Karpas-422 (cell line): ENCODE measurements at regions not wholly inside any gene's neighbourhood (a gene's known extent, or its start where the extent isn't known, plus 50 kb on each side); places are given as distances from the start of the nearest gene placed in this dataset.
A peak's percentile ranks its signal among the peaks of the same experiment; 100 is the strongest.

Experiments
- DNase-seq: peaks from one replicate; pipeline ENCODE4 v3.0.0-alpha.2; 2015
- H2AFZ ChIP-seq: fragments of 200-600 bp; sonication (generic); 2 replicates; pipeline ENCODE4 v1.6.1; 2014; ENCODE audit warnings: antibody characterized with exemption, low read length, mixed read lengths
- H3K27ac ChIP-seq: fragments of 200-600 bp; sonication (generic); 2 replicates; pipeline ENCODE4 v1.5.1; 2014; ENCODE audit warnings: mild to moderate bottlenecking, low read length, moderate library complexity
- H3K27me3 ChIP-seq: fragments of 200-600 bp; sonication (generic); 2 replicates; pipeline ENCODE4 v1.6.1; 2014; ENCODE audit warnings: low read length, mixed read lengths
- H3K36me3 ChIP-seq: fragments of 200-600 bp; sonication (generic); 2 replicates; pipeline ENCODE4 v1.6.1; 2014; ENCODE audit warnings: low read length, mixed read lengths; ENCODE audit not compliant: insufficient read depth
- H3K4me1 ChIP-seq: fragments of 200-600 bp; sonication (generic); 2 replicates; pipeline ENCODE4 v1.6.1; 2014; ENCODE audit warnings: mild to moderate bottlenecking, low read length, mixed read lengths
- H3K4me2 ChIP-seq: fragments of 200-600 bp; sonication (generic); 2 replicates; pipeline ENCODE4 v1.6.1; 2014; ENCODE audit warnings: low read length, low read depth, mild to moderate bottlenecking; ENCODE audit not compliant: poor library complexity, severe bottlenecking
- H3K4me3 ChIP-seq: fragments of 200-600 bp; sonication (generic); 2 replicates; pipeline ENCODE4 v1.5.1; 2014; ENCODE audit warnings: mild to moderate bottlenecking, antibody characterized with exemption, low read length, mixed read lengths
- H3K79me2 ChIP-seq: fragments of 200-600 bp; sonication (generic); 2 replicates; pipeline ENCODE4 v1.6.1; 2014; ENCODE audit warnings: mild to moderate bottlenecking, low read length, mixed read lengths
- H3K9ac ChIP-seq: fragments of 200-600 bp; sonication (generic); 2 replicates; pipeline ENCODE4 v1.6.0; 2014; ENCODE audit warnings: low read length
- H3K9me2 ChIP-seq: fragments of 200-600 bp; sonication (generic), shearing (Covaris generic); replicated peaks from 2 replicates; pipeline ENCODE4 v1.6.0; 2014; ENCODE audit warnings: mild to moderate bottlenecking, low read length, moderate library complexity; ENCODE audit not compliant: insufficient read depth
- H3K9me3 ChIP-seq: fragments of 300-700, 200-600 bp; sonication (generic); 2 replicates; pipeline ENCODE4 v1.6.1; 2014; ENCODE audit warnings: low read length, mixed read lengths
- H4K20me1 ChIP-seq: fragments of 200-600 bp; sonication (generic); 2 replicates; pipeline ENCODE4 v1.6.1; 2014; ENCODE audit warnings: mild to moderate bottlenecking, antibody characterized with exemption, low read length, low read depth; ENCODE audit not compliant: insufficient read depth

DNA sequence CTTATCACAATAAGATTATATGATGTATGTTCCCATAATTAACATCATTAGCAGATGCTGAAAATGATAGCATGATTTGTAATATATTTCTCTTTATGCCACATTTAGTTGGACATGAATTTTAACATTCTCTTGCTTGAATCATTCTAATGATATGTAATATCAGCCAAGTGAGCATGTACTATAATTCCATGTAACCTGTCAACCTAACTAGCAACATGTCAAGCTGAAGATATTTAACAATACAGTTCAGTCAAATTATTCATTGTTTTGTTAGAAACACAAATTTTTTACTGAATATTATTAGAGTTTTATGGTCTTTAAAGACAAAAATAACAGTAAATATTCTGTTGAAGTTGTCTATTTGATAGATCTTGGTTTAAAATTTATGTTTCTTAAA is 920.4 kb upstream of the PCDH10 start:
- H3K36me3 ChIP-seq, result no peaks in the 10 kb centered on the region
- H3K27me3 ChIP-seq, result no peaks in the 10 kb centered on the region
- no peaks in the 10 kb centered on the region for H3K4me1 ChIP-seq
- H3K27ac ChIP-seq, result no peak overlapping the region
- H3K9me3 ChIP-seq, result peaks cover 30% of the 10 kb centered on the region
- H4K20me1 ChIP-seq, result no peaks in the 10 kb centered on the region
- no peak overlapping the region for H2AFZ ChIP-seq
- no peak overlapping the region for H3K9ac ChIP-seq
- DNase-seq, result no peak
- no peak overlapping the region for H3K4me3 ChIP-seq
- no peaks in the 10 kb centered on the region for H3K79me2 ChIP-seq
- H3K9me2 ChIP-seq, result no peaks in the 10 kb centered on the region
- no peak overlapping the region for H3K4me2 ChIP-seq

DNA sequence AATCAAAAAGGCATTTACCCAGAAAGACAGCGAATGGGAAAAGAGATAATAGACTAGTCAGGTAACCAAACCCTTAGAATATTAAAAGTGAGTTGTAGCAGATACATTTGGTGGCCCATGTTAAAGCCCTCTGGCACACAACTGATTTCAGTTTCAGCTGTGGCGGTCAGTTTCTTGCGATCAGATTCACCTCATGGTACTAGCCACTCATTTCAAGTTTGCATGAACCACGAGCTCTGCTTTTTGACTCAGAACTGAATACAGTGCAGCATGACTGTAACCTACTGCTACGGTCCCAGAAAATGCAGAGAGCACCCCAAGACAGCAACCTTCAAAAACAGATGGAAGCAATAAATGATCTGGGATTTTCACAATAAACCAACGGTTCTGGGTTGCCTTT is 919.1 kb upstream of the PCDH10 start:
- no peak overlapping the region for H3K4me2 ChIP-seq
- 0 out of 2 replicates have a peak overlapping the region, but pooled peaks have one; percentile 1 for H2AFZ ChIP-seq
- DNase-seq, result no peak
- no peak overlapping the region for H3K4me3 ChIP-seq
- no peaks in the 10 kb centered on the region for H3K4me1 ChIP-seq
- no peak overlapping the region for H3K27ac ChIP-seq
- no peaks in the 10 kb centered on the region for H3K36me3 ChIP-seq
- H3K9me2 ChIP-seq, result no peaks in the 10 kb centered on the region
- no peaks in the 10 kb centered on the region for H4K20me1 ChIP-seq
- H3K9me3 ChIP-seq, result peaks cover 23% of the 10 kb centered on the region
- H3K9ac ChIP-seq, result no peak overlapping the region
- H3K27me3 ChIP-seq, result no peaks in the 10 kb centered on the region
- no peaks in the 10 kb centered on the region for H3K79me2 ChIP-seq

- Histone ChIP-seq H3K4me2 (no peak overlapping the region), H3K9ac (no peak overlapping the region), H3K4me3 (no peak overlapping the region), H2AFZ (no peak overlapping the region), H4K20me1 (no peaks in the 10 kb centered on the region), H3K27me3 (no peaks in the 10 kb centered on the region), H3K36me3 (no peaks in the 10 kb centered on the region), H3K79me2 (no peaks in the 10 kb centered on the region), H3K27ac (no peak overlapping the region), H3K9me3 (peaks cover 14% of the 10 kb centered on the region; the same call in 1 of the 2 replicates), H3K4me1 (no peaks in the 10 kb centered on the region), H3K9me2 (no peaks in the 10 kb centered on the region)
- DNase-seq, result no peak
These were observed 910.4 kb upstream of the PCDH10 start for GRCh38 chr4:132238697-132239096.

- no peak overlapping the region for H3K27ac ChIP-seq
- H3K9me3 ChIP-seq, result peaks cover 14% of the 10 kb centered on the region; the same call in 1 of the 2 replicates
- no peak overlapping the region for H3K4me3 ChIP-seq
- no peak overlapping the region for H3K9ac ChIP-seq
- no peaks in the 10 kb centered on the region for H3K79me2 ChIP-seq
- no peaks in the 10 kb centered on the region for H3K4me1 ChIP-seq
- H3K27me3 ChIP-seq, result no peaks in the 10 kb centered on the region
- no peaks in the 10 kb centered on the region for H4K20me1 ChIP-seq
- no peaks in the 10 kb centered on the region for H3K36me3 ChIP-seq
- H3K4me2 ChIP-seq, result no peak overlapping the region
- no peaks in the 10 kb centered on the region for H3K9me2 ChIP-seq
- DNase-seq, result no peak
- H2AFZ ChIP-seq, result 0 out of 2 replicates have a peak overlapping the region, but pooled peaks have one; percentile 25
These were observed 909.0 kb upstream of the PCDH10 start for GRCh38 chr4:132240081-132240480.

DNA sequence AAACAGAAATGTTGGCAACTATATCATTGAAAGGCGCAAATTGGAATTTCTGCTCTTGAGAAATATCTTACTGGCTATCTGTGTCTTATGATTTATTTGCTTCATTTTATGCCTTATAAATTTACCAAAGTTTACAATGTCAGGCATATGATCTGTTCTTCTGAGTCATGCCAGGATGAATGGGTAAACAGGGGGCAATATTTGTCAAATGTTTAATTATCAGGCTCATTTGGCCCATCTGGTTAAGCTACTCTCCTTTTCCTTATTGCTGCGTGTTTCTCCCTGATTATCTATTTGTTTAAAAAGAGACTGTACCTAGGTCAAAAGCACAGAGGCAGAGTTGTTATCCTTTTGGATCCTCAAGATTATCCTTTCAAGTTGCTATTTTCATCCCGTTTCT is 903.8 kb upstream of the PCDH10 start:
- no peaks in the 10 kb centered on the region for H4K20me1 ChIP-seq
- no peak overlapping the region for H3K4me2 ChIP-seq
- H3K4me1 ChIP-seq, result no peaks in the 10 kb centered on the region
- no peak for DNase-seq
- no peak overlapping the region for H3K4me3 ChIP-seq
- no peak overlapping the region for H3K27ac ChIP-seq
- no peak overlapping the region for H2AFZ ChIP-seq
- H3K79me2 ChIP-seq, result no peaks in the 10 kb centered on the region
- H3K27me3 ChIP-seq, result no peaks in the 10 kb centered on the region
- H3K9ac ChIP-seq, result no peak overlapping the region
- no peaks in the 10 kb centered on the region for H3K9me2 ChIP-seq
- peaks cover under 1% of the 10 kb centered on the region; the same call in 1 of the 2 replicates for H3K9me3 ChIP-seq
- no peaks in the 10 kb centered on the region for H3K36me3 ChIP-seq

DNA sequence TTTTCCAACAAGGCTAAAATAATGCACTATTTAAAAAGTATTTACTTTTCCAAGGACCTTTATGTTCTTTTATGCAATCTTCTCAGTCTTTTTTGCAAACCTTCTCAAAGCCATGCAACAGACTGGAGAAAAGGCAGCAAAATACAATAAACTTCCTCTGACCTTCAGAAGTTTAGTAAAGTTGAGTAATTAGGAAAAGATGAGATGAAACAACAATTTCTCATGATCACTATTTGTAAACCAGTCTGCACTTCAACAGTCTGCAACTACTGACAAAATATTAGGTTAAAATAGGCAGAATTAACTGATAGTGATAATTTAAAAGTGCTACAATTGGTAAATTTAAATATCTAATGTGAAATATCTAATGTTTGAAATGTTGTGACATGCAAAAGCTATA is 884.9 kb upstream of the PCDH10 start:
- H3K9me3 ChIP-seq, result peaks cover 11% of the 10 kb centered on the region
- no peaks in the 10 kb centered on the region for H3K36me3 ChIP-seq

DNA sequence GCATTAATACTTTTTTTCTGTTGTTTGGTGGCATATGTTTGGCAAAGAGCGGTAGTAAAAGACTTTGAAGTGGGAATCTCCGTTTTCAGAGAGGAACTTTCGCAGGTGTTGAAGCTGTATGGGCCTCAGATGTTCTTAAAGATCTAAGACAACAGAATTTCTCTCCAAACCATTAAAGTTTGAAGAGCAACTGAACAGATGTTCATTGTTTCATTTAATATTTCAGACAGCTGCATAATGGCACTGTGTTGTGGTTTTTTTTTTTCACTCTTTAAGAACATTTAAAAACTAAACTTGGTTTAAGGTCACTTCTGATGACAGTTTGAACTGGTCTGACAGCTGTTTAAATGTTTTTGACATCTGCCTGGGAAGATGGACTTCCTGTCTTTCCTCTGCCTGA is 882.7 kb upstream of the PCDH10 start:
- Histone ChIP-seq H3K9ac (no peak overlapping the region), H3K9me2 (no peaks in the 10 kb centered on the region), H3K27ac (no peak overlapping the region), H3K4me3 (no peak overlapping the region), H3K9me3 (peaks cover 11% of the 10 kb centered on the region), H3K4me2 (no peak overlapping the region), H3K27me3 (no peaks in the 10 kb centered on the region), H2AFZ (peak overlapping the region; percentile 68; the same call in 1 of the 2 replicates), H3K4me1 (peaks cover 13% of the 10 kb centered on the region), H3K36me3 (no peaks in the 10 kb centered on the region), H3K79me2 (no peaks in the 10 kb centered on the region), H4K20me1 (no peaks in the 10 kb centered on the region)
- no peak for DNase-seq

More for the DNA sequence above, 884.9 kb upstream of the PCDH10 start:
- H3K4me1 ChIP-seq, result peaks cover 13% of the 10 kb centered on the region
- H3K27me3 ChIP-seq, result no peaks in the 10 kb centered on the region
- no peak for DNase-seq
- no peaks in the 10 kb centered on the region for H3K9me2 ChIP-seq
- no peak overlapping the region for H3K27ac ChIP-seq
- H3K9ac ChIP-seq, result no peak overlapping the region
- H3K4me2 ChIP-seq, result no peak overlapping the region
- H3K79me2 ChIP-seq, result no peaks in the 10 kb centered on the region
- H2AFZ ChIP-seq, result no peak overlapping the region
- no peaks in the 10 kb centered on the region for H4K20me1 ChIP-seq
- H3K4me3 ChIP-seq, result no peak overlapping the region

- no peaks in the 10 kb centered on the region for H3K27me3 ChIP-seq
- no peak overlapping the region for H3K27ac ChIP-seq
- no peaks in the 10 kb centered on the region for H3K9me2 ChIP-seq
- DNase-seq, result no peak
- no peaks in the 10 kb centered on the region for H4K20me1 ChIP-seq
- H3K36me3 ChIP-seq, result no peaks in the 10 kb centered on the region
- no peak overlapping the region for H3K4me3 ChIP-seq
- H3K4me1 ChIP-seq, result peaks cover 13% of the 10 kb centered on the region
- H3K9me3 ChIP-seq, result peaks cover 11% of the 10 kb centered on the region
- 0 out of 2 replicates have a peak overlapping the region, but pooled peaks have one; percentile 7 for H2AFZ ChIP-seq
- no peak overlapping the region for H3K4me2 ChIP-seq
- H3K79me2 ChIP-seq, result no peaks in the 10 kb centered on the region
- H3K9ac ChIP-seq, result no peak overlapping the region
These were observed 881.8 kb upstream of the PCDH10 start for GRCh38 chr4:132267321-132267720.
